Activated T-helper 2 cell treated with anti-CD3 and anti-CD28 coated beads, Interferon-gamma antibody, Interleukin-2, Interleukin-4, amounts not matched to agents 10 μg/mL and 5 μg/mL and 100 μg/mL, durations not matched to agents 14 hours and 24 hours and 36 hours (primary cell): ENCODE measurements at regions not wholly inside any gene's neighbourhood (a gene's known extent, or its start where the extent isn't known, plus 50 kb on each side); places are given as distances from the start of the nearest gene placed in this dataset.

Source experiments
- DNase-seq: peaks from one replicate; pipeline ENCODE4 v3.0.0; 2021; ENCODE audit warnings: low spot score
- H3K27ac Mint-ChIP-seq: one replicate; pipeline ENCODE4 v1.8.0; 2021; ENCODE audit warnings: mixed read lengths
- H3K27me3 Mint-ChIP-seq: one replicate; pipeline ENCODE4 v1.8.0; 2021; ENCODE audit warnings: low read depth, mixed read lengths
- H3K36me3 Mint-ChIP-seq: one replicate; pipeline ENCODE4 v1.8.0; 2021; ENCODE audit warnings: low read depth, mixed read lengths
- H3K4me1 Mint-ChIP-seq: one replicate; pipeline ENCODE4 v1.8.0; 2021; ENCODE audit warnings: low read depth, mixed read lengths
- H3K4me3 Mint-ChIP-seq: one replicate; pipeline ENCODE4 v1.8.0; 2021; ENCODE audit warnings: low read depth, mild to moderate bottlenecking, moderate library complexity, mixed read lengths
- H3K9me3 Mint-ChIP-seq: one replicate; pipeline ENCODE4 v1.8.0; 2021; ENCODE audit warnings: mixed read lengths
- intact Hi-C: fragments of 100-400 bp; cut with micrococcal nuclease; formaldehyde crosslinking; loops from one replicate; pipeline ENCODE4 v1.15.1; 2023

GRCh38 chr2:207239754-207240494 is 74.2 kb upstream of the KLF7 start:
- DNase-seq: no peak
- Mint-ChIP-seq H3K4me1 (peaks cover 36% of the 10 kb centered on the region), H3K4me3 (peak overlapping the region; percentile 64), H3K27me3 (no peaks in the 10 kb centered on the region), H3K27ac (peak overlapping the region; percentile 84), H3K36me3 (peaks cover 4% of the 10 kb centered on the region), H3K9me3 (no peaks in the 10 kb centered on the region)
- intact Hi-C loops: loop anchor here (1.0 to 5.0 kb wide), 7 partner anchors 9 to 287 kb away; partner anchors contain the start of gene CREB1

GRCh38 chr2:207240649-207241048 is 74.9 kb upstream of the KLF7 start:
- no peak for DNase-seq
- H3K27ac Mint-ChIP-seq: no peak overlapping the region
- no peaks in the 10 kb centered on the region for H3K9me3 Mint-ChIP-seq
- intact Hi-C loops: loop anchor here (1.0 to 5.0 kb wide), 10 partner anchors 12 to 287 kb away; partner anchors contain the start of gene CREB1
- H3K4me1 Mint-ChIP-seq: peaks cover 31% of the 10 kb centered on the region
- no peak overlapping the region for H3K4me3 Mint-ChIP-seq
- peaks cover 4% of the 10 kb centered on the region for H3K36me3 Mint-ChIP-seq
- H3K27me3 Mint-ChIP-seq: no peaks in the 10 kb centered on the region

- Mint-ChIP-seq H3K9me3 (no peaks in the 10 kb centered on the region), H3K4me3 (no peak overlapping the region), H3K4me1 (peaks cover 27% of the 10 kb centered on the region), H3K27ac (no peak overlapping the region), H3K36me3 (peaks cover 4% of the 10 kb centered on the region), H3K27me3 (no peaks in the 10 kb centered on the region)
- DNase-seq: no peak
- intact Hi-C loops: loop anchor here (1.0 to 5.0 kb wide), 10 partner anchors 11 to 286 kb away; partner anchors contain the start of gene CREB1
Observed at GRCh38 chr2:207241198-207241597, 75.5 kb upstream of the KLF7 start.

GRCh38 chr2:207243601-207244000 is 77.9 kb upstream of the KLF7 start:
- no peaks in the 10 kb centered on the region for H3K9me3 Mint-ChIP-seq
- H3K27me3 Mint-ChIP-seq: no peaks in the 10 kb centered on the region
- H3K36me3 Mint-ChIP-seq: no peaks in the 10 kb centered on the region
- intact Hi-C loops: loop anchor here (5.0 kb wide), 3 partner anchors 171 to 284 kb away; partner anchors contain the start of gene CREB1
- no peak for DNase-seq
- peaks cover 29% of the 10 kb centered on the region for H3K4me1 Mint-ChIP-seq
- H3K4me3 Mint-ChIP-seq: no peak overlapping the region
- H3K27ac Mint-ChIP-seq: peak overlapping the region; percentile 34

GRCh38 chr2:207244971-207245925 is 79.5 kb upstream of the KLF7 start:
- Mint-ChIP-seq H3K27ac (no peak overlapping the region), H3K9me3 (no peaks in the 10 kb centered on the region), H3K4me3 (no peak overlapping the region), H3K36me3 (no peaks in the 10 kb centered on the region), H3K27me3 (no peaks in the 10 kb centered on the region), H3K4me1 (peaks cover 42% of the 10 kb centered on the region)
- DNase-seq: no peak
- intact Hi-C loops: loop anchor here (5.0 kb wide), 3 partner anchors 173 to 282 kb away; partner anchors contain the start of gene CREB1

- Mint-ChIP-seq H3K27me3 (no peaks in the 10 kb centered on the region), H3K4me3 (no peak overlapping the region), H3K9me3 (no peaks in the 10 kb centered on the region), H3K27ac (peak overlapping the region; percentile 35), H3K36me3 (peaks cover 3% of the 10 kb centered on the region), H3K4me1 (peaks cover 68% of the 10 kb centered on the region)
- DNase-seq: no peak
- intact Hi-C loops: no loop called here
Observed at GRCh38 chr2:207248702-207249377, 83.1 kb upstream of the KLF7 start.

- no peak overlapping the region for H3K4me3 Mint-ChIP-seq
- peak overlapping the region; percentile 89 for H3K27ac Mint-ChIP-seq
- H3K4me1 Mint-ChIP-seq: peaks cover 76% of the 10 kb centered on the region
- no peaks in the 10 kb centered on the region for H3K9me3 Mint-ChIP-seq
- no peaks in the 10 kb centered on the region for H3K27me3 Mint-ChIP-seq
- DNase-seq: no peak
- intact Hi-C loops: no loop called here
- peaks cover 3% of the 10 kb centered on the region for H3K36me3 Mint-ChIP-seq
Observed at GRCh38 chr2:207251022-207251421, 85.3 kb upstream of the KLF7 start.

GRCh38 chr2:207251573-207252192 is 85.9 kb upstream of the KLF7 start:
- H3K4me1 Mint-ChIP-seq: peaks cover 77% of the 10 kb centered on the region
- no peaks in the 10 kb centered on the region for H3K9me3 Mint-ChIP-seq
- H3K27me3 Mint-ChIP-seq: no peaks in the 10 kb centered on the region
- peak overlapping the region; percentile 89 for H3K27ac Mint-ChIP-seq
- peak overlapping the region; percentile 24 for H3K4me3 Mint-ChIP-seq
- DNase-seq: peak; percentile 26
- intact Hi-C loops: loop anchor here (1.0 kb wide), 6 partner anchors 10 to 81 kb away; no protein-coding TSS in a partner anchor
- H3K36me3 Mint-ChIP-seq: peaks cover 3% of the 10 kb centered on the region

GRCh38 chr2:207252416-207252815 is 86.7 kb upstream of the KLF7 start:
- Mint-ChIP-seq H3K9me3 (no peaks in the 10 kb centered on the region), H3K27ac (peak overlapping the region; percentile 89), H3K27me3 (no peaks in the 10 kb centered on the region), H3K4me3 (no peak overlapping the region), H3K36me3 (peaks cover 3% of the 10 kb centered on the region), H3K4me1 (peaks cover 72% of the 10 kb centered on the region)
- intact Hi-C loops: loop anchor here (1.0 kb wide), 6 partner anchors 11 to 80 kb away; no protein-coding TSS in a partner anchor
- no peak for DNase-seq

GRCh38 chr2:207252979-207253645 is 87.4 kb upstream of the KLF7 start:
- Mint-ChIP-seq H3K4me1 (peaks cover 72% of the 10 kb centered on the region), H3K9me3 (no peaks in the 10 kb centered on the region), H3K36me3 (peaks cover 3% of the 10 kb centered on the region), H3K4me3 (no peak overlapping the region), H3K27me3 (no peaks in the 10 kb centered on the region), H3K27ac (peak overlapping the region; percentile 89)
- intact Hi-C loops: loop anchor here (1.0 kb wide), 6 partner anchors 12 to 79 kb away; no protein-coding TSS in a partner anchor
- no peak for DNase-seq

- Mint-ChIP-seq H3K9me3 (no peaks in the 10 kb centered on the region), H3K27me3 (no peaks in the 10 kb centered on the region), H3K4me3 (no peak overlapping the region), H3K4me1 (peaks cover 74% of the 10 kb centered on the region), H3K27ac (peak overlapping the region; percentile 89), H3K36me3 (peaks cover 3% of the 10 kb centered on the region)
- DNase-seq: no peak
- intact Hi-C loops: loop anchor here (1.0 kb wide), 1 partner anchor 25 kb away; no protein-coding TSS in a partner anchor
Observed at GRCh38 chr2:207253666-207254345, 88.1 kb upstream of the KLF7 start.
